C4-2B (cell line): ENCODE measurements at regions not wholly inside any gene's neighbourhood (a gene's known extent, or its start where the extent isn't known, plus 50 kb on each side); places are given as distances from the start of the nearest gene placed in this dataset.
"Not testable (repeated sequence)": the region's sequence is repeated elsewhere in the genome, so short reads cannot be mapped to it uniquely, and the experiment has no call there.

Source experiments
- H3K27ac ChIP-seq: fragments of 450-650 bp; 2 replicates; pipeline ENCODE4 v1.5.1; 2017
- ZFX ChIP-seq: fragments of 450-650 bp; IDR thresholded peaks from 2 replicates; pipeline ENCODE4 v1.6.1; 2017
- TF ChIP-seq, protein P1 (sequence below): fragments of 450-650 bp; conservative IDR thresholded peaks from 2 replicates; pipeline ENCODE4 v1.5.1; 2017; ENCODE audit warnings: mild to moderate bottlenecking

GRCh38 chr6:104462811-104463599 is 396.7 kb downstream of the HACE1 start:
- TF ChIP-seq, protein P1, sequence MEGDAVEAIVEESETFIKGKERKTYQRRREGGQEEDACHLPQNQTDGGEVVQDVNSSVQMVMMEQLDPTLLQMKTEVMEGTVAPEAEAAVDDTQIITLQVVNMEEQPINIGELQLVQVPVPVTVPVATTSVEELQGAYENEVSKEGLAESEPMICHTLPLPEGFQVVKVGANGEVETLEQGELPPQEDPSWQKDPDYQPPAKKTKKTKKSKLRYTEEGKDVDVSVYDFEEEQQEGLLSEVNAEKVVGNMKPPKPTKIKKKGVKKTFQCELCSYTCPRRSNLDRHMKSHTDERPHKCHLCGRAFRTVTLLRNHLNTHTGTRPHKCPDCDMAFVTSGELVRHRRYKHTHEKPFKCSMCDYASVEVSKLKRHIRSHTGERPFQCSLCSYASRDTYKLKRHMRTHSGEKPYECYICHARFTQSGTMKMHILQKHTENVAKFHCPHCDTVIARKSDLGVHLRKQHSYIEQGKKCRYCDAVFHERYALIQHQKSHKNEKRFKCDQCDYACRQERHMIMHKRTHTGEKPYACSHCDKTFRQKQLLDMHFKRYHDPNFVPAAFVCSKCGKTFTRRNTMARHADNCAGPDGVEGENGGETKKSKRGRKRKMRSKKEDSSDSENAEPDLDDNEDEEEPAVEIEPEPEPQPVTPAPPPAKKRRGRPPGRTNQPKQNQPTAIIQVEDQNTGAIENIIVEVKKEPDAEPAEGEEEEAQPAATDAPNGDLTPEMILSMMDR = no peak
- TF ChIP-seq ZFX = no peak

DNA sequence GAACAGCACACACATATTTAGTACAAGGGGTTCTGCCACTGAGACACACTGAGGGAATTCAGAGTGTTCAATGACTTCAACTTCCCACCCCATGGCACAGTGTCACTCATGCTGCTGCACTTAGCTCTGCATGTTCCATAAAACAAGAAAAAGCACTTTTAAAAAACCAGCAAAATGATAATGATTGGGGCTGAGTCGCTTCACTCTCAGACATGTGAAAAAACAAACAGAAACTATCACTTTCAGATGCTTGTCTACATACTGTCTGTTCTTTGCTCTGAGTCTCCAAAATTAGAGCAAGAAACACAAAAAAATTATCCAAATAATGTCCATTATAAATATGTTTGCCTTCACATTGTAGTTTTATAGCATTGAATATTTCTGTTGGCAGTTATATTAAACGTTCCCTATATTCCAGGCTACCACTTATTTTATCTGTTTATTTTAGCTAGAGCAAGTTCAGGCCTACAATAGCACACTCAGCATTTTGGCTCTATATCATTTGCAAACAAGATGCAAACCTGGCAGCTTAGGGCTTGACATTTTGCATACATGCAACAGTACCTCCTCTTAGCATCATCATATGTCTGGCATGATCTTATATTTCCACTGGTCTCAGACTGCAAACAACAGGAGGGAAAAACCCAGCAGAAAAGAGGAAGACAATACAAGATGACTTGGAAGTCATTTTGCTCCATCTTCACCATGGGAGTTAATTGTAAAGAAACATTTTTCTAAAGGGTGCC is 398.8 kb downstream of the HACE1 start:
- TF ChIP-seq, protein P1 = no peak
- no peak for TF ChIP-seq ZFX
- H3K27ac ChIP-seq = no peak overlapping the region

More at GRCh38 chr6:104462811-104463599, 396.7 kb downstream of the HACE1 start:
- no peak overlapping the region for H3K27ac ChIP-seq

- TF ChIP-seq, protein P1 = no peak
- no peak for TF ChIP-seq ZFX
- no peak overlapping the region for H3K27ac ChIP-seq
Observed at GRCh38 chr6:104459543-104459942, 400.2 kb downstream of the HACE1 start.

- no peak overlapping the region for H3K27ac ChIP-seq
- TF ChIP-seq ZFX = no peak
Observed at GRCh38 chr6:104449918-104450317, 409.8 kb downstream of the HACE1 start.

DNA sequence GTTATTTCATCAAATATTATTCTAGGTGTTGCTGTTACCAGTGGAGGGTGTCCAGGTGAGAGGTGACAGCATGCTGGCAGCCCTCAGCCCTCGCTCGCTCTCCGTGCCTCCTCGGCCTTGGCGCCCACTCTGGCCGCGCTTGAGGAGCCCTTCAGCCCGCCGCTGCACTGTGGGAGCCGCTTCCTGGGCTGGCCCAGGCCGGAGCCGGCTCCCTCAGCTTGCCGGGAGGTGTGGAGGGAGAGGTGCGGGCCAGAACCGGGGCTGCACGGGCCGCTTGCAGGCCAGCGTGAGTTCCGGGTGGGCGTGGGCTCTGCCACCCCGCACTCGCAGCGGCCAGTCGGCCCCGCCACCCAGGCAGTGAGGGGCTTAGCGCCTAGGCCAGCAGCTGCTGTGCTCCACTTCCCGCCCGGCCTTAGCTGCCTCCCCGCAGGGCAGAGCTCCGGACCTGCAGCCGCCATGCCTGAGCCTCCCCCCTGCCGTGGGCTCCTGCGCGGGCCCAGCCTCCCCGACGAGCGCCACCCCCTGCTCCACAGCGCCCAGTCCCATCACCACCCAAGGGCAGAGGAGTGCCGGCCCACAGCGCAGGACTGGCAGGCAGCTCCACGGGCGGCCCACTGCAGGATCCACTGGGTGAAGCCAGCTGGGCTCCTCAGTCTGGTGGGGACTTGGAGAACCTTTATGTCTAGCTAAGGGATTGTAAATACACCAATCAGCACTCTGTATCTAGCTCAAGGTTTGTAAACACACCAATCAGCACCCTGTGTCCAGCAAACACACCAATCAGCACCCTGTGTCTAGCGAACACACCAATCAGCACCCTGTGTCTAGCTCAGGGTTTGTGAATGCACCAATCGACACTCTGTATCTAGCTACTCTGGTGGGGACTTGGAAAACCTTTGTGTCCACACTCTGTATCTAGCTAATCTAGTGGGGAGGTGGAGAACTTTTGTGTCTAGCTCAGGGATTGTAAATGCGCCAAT is 413.3 kb downstream of the HACE1 start:
- H3K27ac ChIP-seq = not testable (repeated sequence)

DNA sequence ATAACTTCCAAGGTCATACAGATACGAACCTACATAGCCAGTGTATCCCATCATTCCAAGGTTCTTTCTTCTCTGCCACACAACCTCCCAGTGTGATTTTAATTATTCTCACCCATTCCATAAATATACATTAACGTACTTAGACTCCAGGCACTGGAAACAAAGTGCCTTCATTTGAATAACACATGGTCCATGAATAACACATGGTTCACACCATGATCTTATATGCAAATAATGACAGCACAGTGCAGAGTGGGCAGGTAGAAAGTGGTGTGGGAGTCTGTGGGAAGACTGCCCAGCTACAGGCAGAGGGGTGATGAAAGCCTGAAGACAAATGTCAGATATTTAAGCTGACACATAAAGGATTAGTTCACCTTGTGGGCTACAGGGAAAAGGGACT is 425.2 kb downstream of the HACE1 start:
- H3K27ac ChIP-seq = no peak overlapping the region
- TF ChIP-seq ZFX = no peak
- TF ChIP-seq, protein P1 = no peak

DNA sequence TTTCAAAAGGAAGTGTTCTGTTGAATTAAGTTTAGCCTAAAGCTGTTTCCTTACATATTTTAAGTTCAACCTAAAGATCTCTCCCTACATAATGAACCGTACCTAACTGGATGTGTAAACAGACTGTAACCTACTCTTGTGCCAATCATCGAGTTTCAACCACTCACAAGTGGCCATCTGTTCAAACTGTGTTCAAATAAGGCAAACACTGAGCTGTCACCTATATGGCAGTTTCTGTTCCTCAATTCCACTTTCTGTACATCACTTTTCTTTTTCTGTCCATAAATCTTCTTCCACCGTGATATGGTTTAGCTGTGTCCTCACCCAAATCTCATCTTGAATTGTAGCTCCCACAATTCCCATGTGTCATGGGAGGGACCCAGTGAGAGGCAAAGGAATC is 428.6 kb downstream of the HACE1 start:
- no peak for TF ChIP-seq ZFX
- TF ChIP-seq, protein P1 = no peak
- no peak overlapping the region for H3K27ac ChIP-seq

DNA sequence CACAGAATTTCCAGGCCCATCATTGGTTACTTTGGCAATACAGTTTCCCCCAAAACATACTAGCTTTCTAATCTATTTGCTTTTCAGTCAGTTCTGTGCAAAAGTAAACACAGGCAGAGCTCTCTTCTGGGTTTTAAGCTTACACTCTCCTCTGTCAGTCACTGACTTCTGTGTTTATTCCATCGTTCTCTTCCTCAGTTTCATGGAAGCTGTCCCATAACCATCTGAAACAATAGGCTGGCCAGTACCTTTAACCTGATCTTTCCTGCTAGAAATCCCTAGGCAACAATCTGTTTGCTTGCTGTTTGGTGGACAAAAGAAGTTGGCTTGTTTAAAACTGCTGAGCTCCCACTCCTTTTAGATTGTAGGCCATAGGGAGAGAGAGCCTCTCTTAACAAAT is 431.5 kb downstream of the HACE1 start:
- TF ChIP-seq, protein P1 = no peak
- no peak for TF ChIP-seq ZFX

More for the DNA sequence above, 431.5 kb downstream of the HACE1 start:
- no peak overlapping the region for H3K27ac ChIP-seq
